Body of pancreas (tissue), 4 donors: ENCODE measurements at regions not wholly inside any gene's neighbourhood (a gene's known extent, or its start where the extent isn't known, plus 50 kb on each side); places are given as distances from the start of the nearest gene placed in this dataset.

Experiments used
- ATAC-seq: fragments of 150-250 bp; one replicate; pipeline ENCODE4 v1.9.1; 2016
- DNase-seq, 4 donors: peaks; one replicate each; pipeline ENCODE4 v3.0.0-alpha.2; 2019
- H3K27ac ChIP-seq, 4 donors: fragments of 200-600 bp; sonication (generic); 1 replicate in 3 of 4; 2 replicates in 1 of 4; pipeline versions ENCODE4 v1.5.1 to v1.6.1; 2016 to 2019; ENCODE audit warnings: mild to moderate bottlenecking in 1 of 4, mixed read lengths in 1 of 4, moderate library complexity in 1 of 4
- H3K27me3 ChIP-seq, 2 donors: fragments of 200-600 bp; sonication (generic); one replicate each; pipeline ENCODE4 v1.6.0; 2016; ENCODE audit warnings: mild to moderate bottlenecking in 1 of 2
- H3K36me3 ChIP-seq, 2 donors: fragments of 200-600 bp; sonication (generic); replicated peaks in 1 of 2; 2 replicates each; pipeline ENCODE4 v1.5.1; 2016; ENCODE audit warnings: low read depth in 2 of 2; ENCODE audit not compliant: insufficient read depth in 1 of 2
- H3K4me1 ChIP-seq: fragments of 200-600 bp; sonication (generic); one replicate; pipeline ENCODE4 v1.6.0; 2016
- H3K4me3 ChIP-seq, 2 donors: fragments of 200-600 bp; sonication (generic); 1 replicate in 1 of 2; 2 replicates in 1 of 2; pipeline ENCODE4 v1.5.1; 2016 to 2019
- H3K9me3 ChIP-seq, 3 donors: fragments of 200-600 bp; sonication (generic); 1 replicate in 2 of 3; 2 replicates in 1 of 3; pipeline ENCODE4 v1.5.1; 2016
- CTCF ChIP-seq, 7 experiments: fragments of 450-650 bp in 4 of 7; fragments of 200-600 bp in 3 of 7; sonication (generic) in 3 of 7; IDR thresholded peaks; one replicate each; pipeline ENCODE4 v1.5.1; 2016 to 2019; ENCODE audit warnings: antibody characterized with exemption in 7 of 7
- POLR2A ChIP-seq, 3 donors: fragments of 450-650 bp; IDR thresholded peaks; one replicate each; pipeline ENCODE4 v1.6.1; 2016; ENCODE audit warnings: antibody characterized with exemption in 3 of 3, mild to moderate bottlenecking in 2 of 3
- WGBS, 2 donors: methylation state at CpG; one replicate each; pipeline ENCODE4 v1.1.5; 2017; 5-methylcytosine and 5-hydroxymethylcytosine counted together
- intact Hi-C: fragments of 100-400 bp; cut with DNase I; formaldehyde crosslinking; loops from one replicate; pipeline ENCODE4 v1.15.1; 2023

- intact Hi-C loops = no loop called here
- DNase-seq = no peak
- Histone ChIP-seq H3K4me3 (no peak overlapping the region), H3K36me3 (no peaks in the 10 kb centered on the region), H3K27ac (no peak overlapping the region), H3K27me3 (no peaks in the 10 kb centered on the region), H3K4me1 (no peaks in the 10 kb centered on the region), H3K9me3 (no peaks in the 10 kb centered on the region)
- WGBS, 2 donors = 63 to 64% methylated on average over 7 of the region's 7 CpGs
- TF ChIP-seq CTCF (IDR thresholded peaks at IDR 0.05) (no peak), POLR2A (IDR thresholded peaks at IDR 0.05) (no peak)
- no peak for ATAC-seq
Observed at GRCh38 chr6:44538131-44538806, 150.8 kb downstream of the CDC5L start.

DNA sequence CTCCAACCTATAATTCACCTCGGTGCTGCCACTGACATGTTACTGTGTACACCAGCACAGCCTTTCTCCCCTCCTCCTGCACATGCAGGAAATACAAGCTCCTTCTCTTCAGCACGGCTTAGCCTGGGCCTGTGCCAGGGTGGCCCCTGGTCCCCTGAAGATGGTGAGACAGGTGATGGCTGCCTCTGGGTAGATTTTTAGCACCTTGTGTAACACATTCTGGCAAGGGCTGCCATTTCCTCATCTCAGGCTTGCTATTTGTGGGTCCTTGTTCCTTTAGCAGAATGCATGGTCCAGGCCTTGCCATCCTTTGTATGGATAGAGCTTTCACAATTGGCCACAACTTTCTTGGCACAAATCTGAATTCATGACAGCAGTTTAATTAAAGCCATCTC lies 151.3 kb downstream of the CDC5L start:
- Histone ChIP-seq H3K4me1 (no peaks in the 10 kb centered on the region), H3K36me3 (no peaks in the 10 kb centered on the region), H3K4me3 (no peak overlapping the region), H3K9me3 (no peaks in the 10 kb centered on the region), H3K27ac (no peak overlapping the region), H3K27me3 (no peaks in the 10 kb centered on the region)
- WGBS, 2 donors = 47 to 58% methylated on average over 2 of the region's 2 CpGs
- TF ChIP-seq CTCF (IDR thresholded peaks at IDR 0.05) = no peak
- TF ChIP-seq POLR2A (IDR thresholded peaks at IDR 0.05) = no peak
- intact Hi-C loops = no loop called here
- ATAC-seq (no peak), DNase-seq (no peak)

DNA sequence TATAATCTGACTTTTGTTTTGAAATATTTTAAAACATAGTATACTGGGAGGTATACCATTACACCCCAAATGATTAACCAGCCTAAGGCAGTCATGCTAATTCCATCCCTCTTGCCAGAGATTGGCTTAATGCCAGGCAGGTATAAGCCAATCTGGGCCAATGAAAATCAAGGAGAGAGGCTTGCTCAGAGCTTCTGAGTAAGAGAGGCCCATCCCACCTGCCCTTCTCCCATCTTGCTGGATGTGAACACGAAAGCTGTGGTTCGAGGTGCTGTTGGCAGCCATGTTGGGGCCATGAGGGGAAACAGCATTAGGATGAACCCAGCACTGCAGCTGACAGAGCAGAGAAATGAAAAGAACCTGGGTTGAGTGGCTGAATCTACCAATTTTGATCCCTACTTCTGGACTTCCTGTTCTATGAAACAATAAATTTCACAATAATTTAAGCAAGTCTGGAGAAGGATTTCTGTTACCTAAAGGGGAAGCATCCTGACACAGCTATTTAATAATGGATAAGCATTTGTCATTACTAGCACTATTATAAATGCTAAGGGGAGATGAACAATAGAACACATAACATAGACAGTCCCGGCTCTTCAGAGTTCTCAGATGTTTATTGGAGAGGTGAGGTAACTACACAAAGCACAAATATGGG lies 152.3 kb downstream of the CDC5L start:
- no peak for ATAC-seq
- intact Hi-C loops = no loop called here
- 93 to 95% methylated on average over 3 of the region's 3 CpGs for WGBS, 2 donors
- no peak for TF ChIP-seq CTCF (IDR thresholded peaks at IDR 0.05)
- TF ChIP-seq POLR2A (IDR thresholded peaks at IDR 0.05) = no peak
- Histone ChIP-seq H3K4me1 (no peaks in the 10 kb centered on the region), H3K36me3 (no peaks in the 10 kb centered on the region), H3K27me3 (no peaks in the 10 kb centered on the region), H3K4me3 (no peak overlapping the region), H3K9me3 (no peaks in the 10 kb centered on the region), H3K27ac (no peak overlapping the region)
- DNase-seq = no peak

DNA sequence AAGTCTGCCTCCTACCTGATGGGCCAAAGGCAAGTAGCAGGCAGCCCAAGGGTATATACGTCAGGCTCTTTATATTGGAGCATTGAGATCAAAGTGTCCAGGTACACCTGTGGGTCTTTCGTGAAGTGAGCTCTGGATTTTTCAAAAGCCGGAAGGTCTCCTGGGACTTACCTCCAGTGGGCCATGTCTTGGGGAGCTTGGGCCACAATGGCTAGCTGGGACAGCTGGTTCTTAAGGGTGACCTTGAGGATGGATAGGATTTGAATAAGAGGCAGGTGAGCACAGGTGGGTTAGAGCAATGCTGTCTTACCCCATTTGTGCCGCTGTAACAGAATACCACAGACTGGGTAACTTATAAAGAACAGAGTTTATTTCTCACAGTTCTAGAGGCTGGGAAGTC lies 153.4 kb downstream of the CDC5L start:
- Histone ChIP-seq H3K27ac (no peak overlapping the region), H3K36me3 (no peaks in the 10 kb centered on the region), H3K9me3 (no peaks in the 10 kb centered on the region), H3K4me1 (no peaks in the 10 kb centered on the region), H3K4me3 (no peak overlapping the region), H3K27me3 (no peaks in the 10 kb centered on the region)
- TF ChIP-seq CTCF (IDR thresholded peaks at IDR 0.05) = no peak
- TF ChIP-seq POLR2A (IDR thresholded peaks at IDR 0.05) = no peak
- no peak for DNase-seq
- no peak for ATAC-seq
- intact Hi-C loops = no loop called here
- WGBS, 2 donors = 78 to 96% methylated on average over 4 of the region's 4 CpGs
